Epithelial cell of proximal tubule (primary cell): ENCODE measurements at regions not wholly inside any gene's neighbourhood (a gene's known extent, or its start where the extent isn't known, plus 50 kb on each side); places are given as distances from the start of the nearest gene placed in this dataset.
"Not testable (repeated sequence)": the region's sequence is repeated elsewhere in the genome, so short reads cannot be mapped to it uniquely, and the experiment has no call there.

ENCODE experiments used
- DNase-seq: peaks from one replicate; pipeline ENCODE4 v3.0.0-alpha.2; 2011; ENCODE audit warnings: low read depth
- H3K4me3 ChIP-seq: 2 replicates; pipeline ENCODE4 v1.5.1; 2011; ENCODE audit warnings: low read depth, mild to moderate bottlenecking, low read length
- CTCF ChIP-seq: conservative IDR thresholded peaks from 2 replicates; pipeline ENCODE4 v1.5.1; 2012; ENCODE audit warnings: low read depth, mild to moderate bottlenecking, low read length

GRCh38 chr3:161647936-161648470, 151.4 kb downstream of the OTOL1 start:
- no peak overlapping the region for H3K4me3 ChIP-seq
- no peak for TF ChIP-seq CTCF
- DNase-seq: no peak

GRCh38 chr3:161649900-161650484, 153.4 kb downstream of the OTOL1 start:
- TF ChIP-seq CTCF: no peak

GRCh38 chr3:161657786-161658185, 161.2 kb downstream of the OTOL1 start:
- H3K4me3 ChIP-seq: no peak overlapping the region
- no peak for TF ChIP-seq CTCF
- no peak for DNase-seq

More at GRCh38 chr3:161649900-161650484, 153.4 kb downstream of the OTOL1 start:
- DNase-seq: no peak
- H3K4me3 ChIP-seq: no peak overlapping the region

- TF ChIP-seq CTCF: no peak
These were observed 174.5 kb downstream of the OTOL1 start for GRCh38 chr3:161671141-161671540.

GRCh38 chr3:161672478-161672877, 175.9 kb downstream of the OTOL1 start:
- H3K4me3 ChIP-seq: no peak overlapping the region
- TF ChIP-seq CTCF: no peak
- no peak for DNase-seq

More at GRCh38 chr3:161671141-161671540, 174.5 kb downstream of the OTOL1 start:
- H3K4me3 ChIP-seq: no peak overlapping the region
- DNase-seq: no peak

- no peak overlapping the region for H3K4me3 ChIP-seq
- DNase-seq: no peak
- no peak for TF ChIP-seq CTCF
These were observed 177.3 kb downstream of the OTOL1 start for GRCh38 chr3:161673866-161674265.

GRCh38 chr3:161674402-161674801, 177.8 kb downstream of the OTOL1 start:
- no peak overlapping the region for H3K4me3 ChIP-seq
- no peak for TF ChIP-seq CTCF
- no peak for DNase-seq

- not testable (repeated sequence) for H3K4me3 ChIP-seq, DNase-seq
These were observed 185.2 kb downstream of the OTOL1 start for GRCh38 chr3:161681831-161682230.
